A673 (cell line): ENCODE measurements at regions not wholly inside any gene's neighbourhood (a gene's known extent, or its start where the extent isn't known, plus 50 kb on each side); places are given as distances from the start of the nearest gene placed in this dataset.

Experiments used
- BruUV-seq: library from RNA; stranded (reverse); fragments of 400-500 nt; replicated peaks from 2 replicates; lab custom pipeline; 2021; lab: Mats Ljungman, UMichigan
- CTCF ChIA-PET: fragments of 300-600 bp; sonication (Branson Sonifier 250); formaldehyde crosslinking; loops from one replicate; lab custom pipeline; 2022; ENCODE audit warnings: antibody characterized with exemption; lab: Charles Lee
- POLR2A ChIA-PET: fragments of 300-600 bp; sonication (Branson Sonifier 250); formaldehyde crosslinking; loops from one replicate; lab custom pipeline; 2022; ENCODE audit warnings: antibody characterized with exemption; ENCODE audit not compliant: low non-redundant PET; lab: Charles Lee
- DNase-seq: peaks from one replicate; pipeline ENCODE4 v3.0.0-alpha.2; 2015; ENCODE audit warnings: low spot score
- H3K27ac ChIP-seq: fragments of 200-600 bp; sonication (generic); 2 replicates; pipeline ENCODE4 v1.5.1; 2016; ENCODE audit warnings: mixed run types, low read depth, mild to moderate bottlenecking, mixed read lengths, antibody characterized with exemption, low read length; ENCODE audit not compliant: poor library complexity, severe bottlenecking
- H3K27me3 ChIP-seq: fragments of 200-600 bp; sonication (generic); replicated peaks from 2 replicates; pipeline ENCODE4 v1.6.1; 2017; ENCODE audit warnings: mixed run types, low read depth, mild to moderate bottlenecking, mixed read lengths, antibody characterized with exemption, low read length; ENCODE audit not compliant: insufficient read depth, poor library complexity
- H3K36me3 ChIP-seq: fragments of 200-600 bp; sonication (generic); 2 replicates; pipeline ENCODE4 v1.6.1; 2016; ENCODE audit warnings: mixed run types, mild to moderate bottlenecking, mixed read lengths, antibody characterized with exemption, low read length; ENCODE audit not compliant: insufficient read depth, poor library complexity, severe bottlenecking
- H3K4me1 ChIP-seq: fragments of 200-600 bp; sonication (generic); 2 replicates; pipeline ENCODE4 v1.6.1; 2017; ENCODE audit warnings: mixed run types, mild to moderate bottlenecking, mixed read lengths, antibody characterized with exemption, low read length; ENCODE audit not compliant: insufficient read depth, poor library complexity, severe bottlenecking
- H3K4me3 ChIP-seq: fragments of 200-600 bp; sonication (generic); 2 replicates; pipeline ENCODE4 v1.5.1; 2016; ENCODE audit warnings: low read depth, mixed run types, mild to moderate bottlenecking, mixed read lengths, low read length; ENCODE audit not compliant: poor library complexity, severe bottlenecking
- H3K9me3 ChIP-seq: fragments of 200-600 bp; sonication (generic); 2 replicates; pipeline ENCODE4 v1.6.1; 2016; ENCODE audit warnings: mixed run types, low read depth, mild to moderate bottlenecking, mixed read lengths, antibody characterized with exemption, low read length; ENCODE audit not compliant: poor library complexity, severe bottlenecking
- EZH2 ChIP-seq: fragments of 200-600 bp; sonication (generic); IDR thresholded peaks from 2 replicates; pipeline ENCODE4 v1.6.1; 2017; ENCODE audit warnings: borderline replicate concordance, low read depth, mild to moderate bottlenecking, mixed read lengths, antibody characterized with exemption, low read length; ENCODE audit not compliant: poor library complexity, severe bottlenecking
- intact Hi-C: fragments of 100-400 bp; cut with micrococcal nuclease; formaldehyde crosslinking; loops from one replicate; pipeline ENCODE4 v1.10.0; 2022; ENCODE audit not compliant: unreplicated experiment
- TF ChIP-seq, protein P1 (sequence below): fragments of 300-800, 200-600 bp; sonication (generic); conservative IDR thresholded peaks from 2 replicates; pipeline ENCODE4 v1.5.1; 2017; ENCODE audit warnings: low read depth, mild to moderate bottlenecking, antibody characterized with exemption, low read length, moderate library complexity, mixed read lengths

DNA sequence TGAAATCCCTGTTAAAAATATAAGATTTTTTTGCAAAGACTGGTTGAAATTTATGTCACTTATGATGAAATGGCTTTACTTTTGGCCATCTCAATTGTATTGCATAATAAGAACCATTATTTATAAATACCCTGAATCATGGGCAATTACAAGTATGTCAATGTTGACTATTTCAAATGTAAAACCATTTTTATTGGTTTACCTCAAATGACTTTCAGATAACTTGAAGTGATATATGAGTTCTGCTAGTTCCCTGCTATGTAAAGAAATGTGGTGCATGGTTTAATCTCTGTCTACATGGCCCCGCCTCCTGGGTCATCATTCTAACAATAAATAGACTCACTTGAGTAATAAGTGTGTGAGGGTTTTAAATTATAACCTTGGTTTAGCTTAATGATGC, 275.6 kb upstream of the PREP start:
- ChIA-PET CTCF (no interaction called here), POLR2A (no interaction called here)
- intact Hi-C loops: no loop called here
- Histone ChIP-seq H3K27ac (no peak overlapping the region), H3K4me3 (no peak overlapping the region), H3K4me1 (no peaks in the 10 kb centered on the region), H3K9me3 (no peaks in the 10 kb centered on the region), H3K27me3 (no peaks in the 10 kb centered on the region), H3K36me3 (no peaks in the 10 kb centered on the region)
- no TSS peak for BruUV-seq
- TF ChIP-seq, protein P1, sequence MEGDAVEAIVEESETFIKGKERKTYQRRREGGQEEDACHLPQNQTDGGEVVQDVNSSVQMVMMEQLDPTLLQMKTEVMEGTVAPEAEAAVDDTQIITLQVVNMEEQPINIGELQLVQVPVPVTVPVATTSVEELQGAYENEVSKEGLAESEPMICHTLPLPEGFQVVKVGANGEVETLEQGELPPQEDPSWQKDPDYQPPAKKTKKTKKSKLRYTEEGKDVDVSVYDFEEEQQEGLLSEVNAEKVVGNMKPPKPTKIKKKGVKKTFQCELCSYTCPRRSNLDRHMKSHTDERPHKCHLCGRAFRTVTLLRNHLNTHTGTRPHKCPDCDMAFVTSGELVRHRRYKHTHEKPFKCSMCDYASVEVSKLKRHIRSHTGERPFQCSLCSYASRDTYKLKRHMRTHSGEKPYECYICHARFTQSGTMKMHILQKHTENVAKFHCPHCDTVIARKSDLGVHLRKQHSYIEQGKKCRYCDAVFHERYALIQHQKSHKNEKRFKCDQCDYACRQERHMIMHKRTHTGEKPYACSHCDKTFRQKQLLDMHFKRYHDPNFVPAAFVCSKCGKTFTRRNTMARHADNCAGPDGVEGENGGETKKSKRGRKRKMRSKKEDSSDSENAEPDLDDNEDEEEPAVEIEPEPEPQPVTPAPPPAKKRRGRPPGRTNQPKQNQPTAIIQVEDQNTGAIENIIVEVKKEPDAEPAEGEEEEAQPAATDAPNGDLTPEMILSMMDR: no peak
- no peak for TF ChIP-seq EZH2
- DNase-seq: no peak

DNA sequence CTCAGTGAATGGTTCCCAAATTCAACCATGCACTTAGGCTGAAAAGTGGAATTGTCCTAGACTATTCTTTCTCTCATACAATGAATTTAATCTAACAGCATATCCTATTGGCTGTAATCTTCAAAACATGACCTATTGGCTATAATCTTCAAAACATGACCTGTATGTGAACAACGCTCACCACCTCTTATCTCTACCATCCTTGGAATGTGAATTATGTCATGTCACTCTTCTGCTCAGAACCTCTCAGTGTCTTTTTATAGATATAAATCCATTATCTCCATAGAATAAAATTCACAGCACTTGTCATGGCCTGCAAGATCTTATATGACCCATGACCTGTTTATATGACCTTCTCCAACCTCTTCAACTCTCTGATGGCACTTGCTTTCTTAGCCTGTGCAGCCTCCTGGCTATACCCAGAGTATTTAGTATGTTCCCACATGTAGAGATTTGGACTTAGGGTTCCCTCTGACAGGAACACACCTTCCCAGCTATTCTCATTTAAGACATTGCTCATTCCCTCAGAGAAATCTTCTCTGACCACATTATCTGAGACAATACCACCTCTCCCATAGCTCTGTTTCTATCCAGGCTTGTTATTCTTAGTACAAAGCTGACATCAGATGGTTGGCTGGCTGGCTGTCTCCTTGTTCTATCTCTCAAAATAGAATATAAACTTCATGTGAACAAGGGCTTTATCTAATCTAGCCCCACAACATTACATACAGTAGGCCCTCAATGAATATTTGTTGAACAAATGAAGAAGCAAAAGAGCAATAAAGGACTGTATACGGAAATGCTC, 275.0 kb upstream of the PREP start:
- Histone ChIP-seq H3K9me3 (no peaks in the 10 kb centered on the region), H3K4me1 (no peaks in the 10 kb centered on the region), H3K4me3 (no peak overlapping the region), H3K36me3 (no peaks in the 10 kb centered on the region), H3K27me3 (no peaks in the 10 kb centered on the region), H3K27ac (no peak overlapping the region)
- POLR2A ChIA-PET: no interaction called here
- no TSS peak for BruUV-seq
- TF ChIP-seq EZH2: no peak
- TF ChIP-seq, protein P1: no peak
- CTCF ChIA-PET: no interaction called here
- DNase-seq: no peak
- intact Hi-C loops: no loop called here

DNA sequence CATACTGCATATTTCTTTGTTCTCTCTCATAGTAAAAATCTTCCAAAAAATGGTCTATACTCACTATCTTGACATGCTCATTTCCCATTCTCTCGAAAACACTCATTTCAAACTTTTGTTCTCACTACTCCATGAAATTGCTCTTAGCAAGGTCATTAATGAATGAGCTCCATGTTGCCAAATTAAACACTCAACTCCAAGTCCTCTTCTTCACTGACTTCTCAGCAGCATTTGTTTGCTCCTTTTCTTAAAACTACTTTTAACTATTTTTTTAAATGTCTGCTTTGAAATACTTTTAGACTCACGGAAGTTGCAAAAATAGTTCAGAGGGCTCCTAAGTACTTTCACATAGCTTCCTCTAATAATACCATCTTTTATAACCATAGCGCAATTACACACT, 274.0 kb upstream of the PREP start:
- no peak for TF ChIP-seq EZH2
- TF ChIP-seq, protein P1: no peak
- no peak overlapping the region for H3K4me3 ChIP-seq
- no peak overlapping the region for H3K27ac ChIP-seq
- ChIA-PET POLR2A (no interaction called here), CTCF (no interaction called here)
- no peak for DNase-seq
- intact Hi-C loops: no loop called here
- no peaks in the 10 kb centered on the region for H3K27me3 ChIP-seq
- no TSS peak for BruUV-seq
- H3K4me1 ChIP-seq: no peaks in the 10 kb centered on the region
- no peaks in the 10 kb centered on the region for H3K36me3 ChIP-seq
- no peaks in the 10 kb centered on the region for H3K9me3 ChIP-seq
